ENCODE measurements at regions not wholly inside any gene's neighbourhood (a gene's known extent, or its start where the extent isn't known, plus 50 kb on each side); places are given as distances from the start of the nearest gene placed in this dataset.

- no peaks in the 10 kb centered on the region for H3K27me3 ChIP-seq
- 64% methylated on average over 3 of the region's 3 CpGs for WGBS
- no peak for TF ChIP-seq POLR2A (IDR thresholded peaks at IDR 0.05)
- TF ChIP-seq, protein P1, sequence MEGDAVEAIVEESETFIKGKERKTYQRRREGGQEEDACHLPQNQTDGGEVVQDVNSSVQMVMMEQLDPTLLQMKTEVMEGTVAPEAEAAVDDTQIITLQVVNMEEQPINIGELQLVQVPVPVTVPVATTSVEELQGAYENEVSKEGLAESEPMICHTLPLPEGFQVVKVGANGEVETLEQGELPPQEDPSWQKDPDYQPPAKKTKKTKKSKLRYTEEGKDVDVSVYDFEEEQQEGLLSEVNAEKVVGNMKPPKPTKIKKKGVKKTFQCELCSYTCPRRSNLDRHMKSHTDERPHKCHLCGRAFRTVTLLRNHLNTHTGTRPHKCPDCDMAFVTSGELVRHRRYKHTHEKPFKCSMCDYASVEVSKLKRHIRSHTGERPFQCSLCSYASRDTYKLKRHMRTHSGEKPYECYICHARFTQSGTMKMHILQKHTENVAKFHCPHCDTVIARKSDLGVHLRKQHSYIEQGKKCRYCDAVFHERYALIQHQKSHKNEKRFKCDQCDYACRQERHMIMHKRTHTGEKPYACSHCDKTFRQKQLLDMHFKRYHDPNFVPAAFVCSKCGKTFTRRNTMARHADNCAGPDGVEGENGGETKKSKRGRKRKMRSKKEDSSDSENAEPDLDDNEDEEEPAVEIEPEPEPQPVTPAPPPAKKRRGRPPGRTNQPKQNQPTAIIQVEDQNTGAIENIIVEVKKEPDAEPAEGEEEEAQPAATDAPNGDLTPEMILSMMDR (IDR thresholded peaks at IDR 0.05), result no peak
- TF ChIP-seq EP300 (IDR thresholded peaks at IDR 0.05), result no peak
- no peak for TF ChIP-seq POLR2AphosphoS5 (IDR thresholded peaks at IDR 0.05)
These were observed 2073.8 kb upstream of the TENM3 start for GRCh38 chr4:180169394-180169793.

DNA sequence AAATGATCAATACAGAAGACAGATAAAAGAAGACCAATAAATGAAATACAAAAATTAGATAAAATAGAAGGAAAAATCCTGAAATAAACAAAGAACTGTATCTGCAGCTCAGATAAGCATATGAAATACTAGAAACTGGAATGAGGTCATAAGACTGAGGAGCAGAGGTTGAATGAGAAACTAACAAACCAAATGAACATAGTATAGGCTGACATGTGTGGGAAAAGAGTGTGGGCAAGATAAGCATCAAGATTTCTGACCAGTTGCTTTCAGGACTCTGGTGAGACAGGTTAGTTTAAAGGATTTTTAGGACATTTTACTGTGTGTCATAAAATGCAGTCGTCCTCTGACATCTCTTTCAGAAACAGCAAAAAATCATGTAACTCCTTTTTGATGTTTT lies 2073.2 kb upstream of the TENM3 start:
- no peak for DNase-seq (ENCODE audit: low spot score in 2 of 2)
- no peak overlapping the region for H3K27ac ChIP-seq
- 41% methylated on average over 1 of the region's 1 CpG for WGBS
- TF ChIP-seq, protein P1 (IDR thresholded peaks at IDR 0.05), result no peak
- TF ChIP-seq EP300 (IDR thresholded peaks at IDR 0.05), result no peak
- no peak for TF ChIP-seq POLR2A (IDR thresholded peaks at IDR 0.05)
- no peak for TF ChIP-seq POLR2AphosphoS5 (IDR thresholded peaks at IDR 0.05)
- no peaks in the 10 kb centered on the region for H3K9me3 ChIP-seq
- H3K4me1 ChIP-seq, result no peaks in the 10 kb centered on the region
- no peaks in the 10 kb centered on the region for H3K36me3 ChIP-seq
- H3K4me3 ChIP-seq, result no peak overlapping the region
- no peaks in the 10 kb centered on the region for H3K27me3 ChIP-seq

More at GRCh38 chr4:180169394-180169793, 2073.8 kb upstream of the TENM3 start:
- H3K36me3 ChIP-seq, result no peaks in the 10 kb centered on the region
- no peak overlapping the region for H3K27ac ChIP-seq
- no peaks in the 10 kb centered on the region for H3K9me3 ChIP-seq
- H3K4me3 ChIP-seq, result no peak overlapping the region
- no peak for DNase-seq (ENCODE audit: low spot score in 2 of 2)
- no peaks in the 10 kb centered on the region for H3K4me1 ChIP-seq

GRCh38 chr4:180179146-180179545 lies 2064.1 kb upstream of the TENM3 start:
- Histone ChIP-seq H3K4me3 (no peak overlapping the region), H3K27ac (no peak overlapping the region), H3K4me1 (no peaks in the 10 kb centered on the region), H3K36me3 (no peaks in the 10 kb centered on the region), H3K9me3 (no peaks in the 10 kb centered on the region), H3K27me3 (no peaks in the 10 kb centered on the region)
- no peak for DNase-seq (ENCODE audit: low spot score in 2 of 2)
- 38% methylated on average over 1 of the region's 1 CpG for WGBS
- TF ChIP-seq POLR2AphosphoS5 (IDR thresholded peaks at IDR 0.05) (no peak), POLR2A (IDR thresholded peaks at IDR 0.05) (no peak), EP300 (IDR thresholded peaks at IDR 0.05) (no peak)
- TF ChIP-seq, protein P1 (IDR thresholded peaks at IDR 0.05), result no peak

GRCh38 chr4:180189666-180190065 lies 2053.5 kb upstream of the TENM3 start:
- TF ChIP-seq POLR2A (IDR thresholded peaks at IDR 0.05) (no peak), EP300 (IDR thresholded peaks at IDR 0.05) (no peak), POLR2AphosphoS5 (IDR thresholded peaks at IDR 0.05) (no peak)
- TF ChIP-seq, protein P1 (IDR thresholded peaks at IDR 0.05), result no peak
- Histone ChIP-seq H3K36me3 (no peaks in the 10 kb centered on the region), H3K4me3 (no peak overlapping the region), H3K9me3 (no peaks in the 10 kb centered on the region), H3K27ac (no peak overlapping the region), H3K4me1 (no peaks in the 10 kb centered on the region), H3K27me3 (no peaks in the 10 kb centered on the region)
- no peak for DNase-seq (ENCODE audit: low spot score in 2 of 2)
- 74% methylated on average over 1 of the region's 1 CpG for WGBS

- Histone ChIP-seq H3K27me3 (no peaks in the 10 kb centered on the region), H3K4me3 (no peak overlapping the region), H3K36me3 (no peaks in the 10 kb centered on the region), H3K9me3 (no peaks in the 10 kb centered on the region), H3K4me1 (no peaks in the 10 kb centered on the region), H3K27ac (no peak overlapping the region)
- 32% methylated on average over 2 of the region's 2 CpGs for WGBS
- TF ChIP-seq POLR2A (IDR thresholded peaks at IDR 0.05), result no peak
- no peak for TF ChIP-seq POLR2AphosphoS5 (IDR thresholded peaks at IDR 0.05)
- TF ChIP-seq EP300 (IDR thresholded peaks at IDR 0.05), result no peak
- TF ChIP-seq, protein P1 (IDR thresholded peaks at IDR 0.05), result no peak
- DNase-seq (ENCODE audit: low spot score in 2 of 2), result no peak
These were observed 2052.8 kb upstream of the TENM3 start for GRCh38 chr4:180190382-180190781.
